Body of pancreas (tissue), 4 donors: ENCODE measurements at regions not wholly inside any gene's neighbourhood (a gene's known extent, or its start where the extent isn't known, plus 50 kb on each side); places are given as distances from the start of the nearest gene placed in this dataset.

Source experiments
- ATAC-seq: fragments of 150-250 bp; one replicate; pipeline ENCODE4 v1.9.1; 2016
- DNase-seq, 4 donors: peaks; one replicate each; pipeline ENCODE4 v3.0.0-alpha.2; 2019
- H3K27ac ChIP-seq, 4 donors: fragments of 200-600 bp; sonication (generic); 1 replicate in 3 of 4; 2 replicates in 1 of 4; pipeline versions ENCODE4 v1.5.1 to v1.6.1; 2016 to 2019; ENCODE audit warnings: mild to moderate bottlenecking in 1 of 4, mixed read lengths in 1 of 4, moderate library complexity in 1 of 4
- H3K27me3 ChIP-seq, 2 donors: fragments of 200-600 bp; sonication (generic); one replicate each; pipeline ENCODE4 v1.6.0; 2016; ENCODE audit warnings: mild to moderate bottlenecking in 1 of 2
- H3K36me3 ChIP-seq, 2 donors: fragments of 200-600 bp; sonication (generic); replicated peaks in 1 of 2; 2 replicates each; pipeline ENCODE4 v1.5.1; 2016; ENCODE audit warnings: low read depth in 2 of 2; ENCODE audit not compliant: insufficient read depth in 1 of 2
- H3K4me1 ChIP-seq: fragments of 200-600 bp; sonication (generic); one replicate; pipeline ENCODE4 v1.6.0; 2016
- H3K4me3 ChIP-seq, 2 donors: fragments of 200-600 bp; sonication (generic); 1 replicate in 1 of 2; 2 replicates in 1 of 2; pipeline ENCODE4 v1.5.1; 2016 to 2019
- H3K9me3 ChIP-seq, 3 donors: fragments of 200-600 bp; sonication (generic); 1 replicate in 2 of 3; 2 replicates in 1 of 3; pipeline ENCODE4 v1.5.1; 2016
- POLR2A ChIP-seq, 3 donors: fragments of 450-650 bp; IDR thresholded peaks; one replicate each; pipeline ENCODE4 v1.6.1; 2016; ENCODE audit warnings: antibody characterized with exemption in 3 of 3, mild to moderate bottlenecking in 2 of 3
- WGBS, 2 donors: methylation state at CpG; one replicate each; pipeline ENCODE4 v1.1.5; 2017; 5-methylcytosine and 5-hydroxymethylcytosine counted together
- intact Hi-C: fragments of 100-400 bp; cut with DNase I; formaldehyde crosslinking; loops from one replicate; pipeline ENCODE4 v1.15.1; 2023
- TF ChIP-seq, protein P1 (sequence below), 7 experiments: fragments of 450-650 bp in 4 of 7; fragments of 200-600 bp in 3 of 7; sonication (generic) in 3 of 7; IDR thresholded peaks; one replicate each; pipeline ENCODE4 v1.5.1; 2016 to 2019; ENCODE audit warnings: antibody characterized with exemption in 7 of 7

DNA sequence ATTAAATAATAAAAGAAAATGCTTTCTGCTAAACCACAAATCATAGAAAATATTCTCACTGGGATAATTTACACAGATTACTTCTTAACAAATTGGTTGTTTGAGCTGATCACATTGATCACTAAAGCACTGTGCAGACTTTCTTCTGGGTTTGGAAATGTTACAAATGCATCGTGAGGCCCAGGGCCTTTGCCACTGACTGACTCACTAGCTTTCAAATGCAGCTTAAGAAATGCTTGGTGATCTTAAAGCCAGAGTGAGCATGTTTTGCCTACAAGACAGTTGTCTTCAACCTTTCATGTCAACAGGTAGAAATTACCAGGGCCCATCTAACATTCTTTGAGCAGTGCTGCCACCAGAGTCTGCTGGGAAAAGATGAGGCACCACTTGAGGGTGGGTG, 252.3 kb upstream of the ADRA1B start:
- no peaks in the 10 kb centered on the region for H3K27me3 ChIP-seq
- H3K9me3 ChIP-seq: no peaks in the 10 kb centered on the region
- WGBS, 2 donors: 83 to 89% methylated on average over 1 of the region's 1 CpG
- H3K4me1 ChIP-seq: no peaks in the 10 kb centered on the region
- H3K4me3 ChIP-seq: no peak overlapping the region
- TF ChIP-seq, protein P1, sequence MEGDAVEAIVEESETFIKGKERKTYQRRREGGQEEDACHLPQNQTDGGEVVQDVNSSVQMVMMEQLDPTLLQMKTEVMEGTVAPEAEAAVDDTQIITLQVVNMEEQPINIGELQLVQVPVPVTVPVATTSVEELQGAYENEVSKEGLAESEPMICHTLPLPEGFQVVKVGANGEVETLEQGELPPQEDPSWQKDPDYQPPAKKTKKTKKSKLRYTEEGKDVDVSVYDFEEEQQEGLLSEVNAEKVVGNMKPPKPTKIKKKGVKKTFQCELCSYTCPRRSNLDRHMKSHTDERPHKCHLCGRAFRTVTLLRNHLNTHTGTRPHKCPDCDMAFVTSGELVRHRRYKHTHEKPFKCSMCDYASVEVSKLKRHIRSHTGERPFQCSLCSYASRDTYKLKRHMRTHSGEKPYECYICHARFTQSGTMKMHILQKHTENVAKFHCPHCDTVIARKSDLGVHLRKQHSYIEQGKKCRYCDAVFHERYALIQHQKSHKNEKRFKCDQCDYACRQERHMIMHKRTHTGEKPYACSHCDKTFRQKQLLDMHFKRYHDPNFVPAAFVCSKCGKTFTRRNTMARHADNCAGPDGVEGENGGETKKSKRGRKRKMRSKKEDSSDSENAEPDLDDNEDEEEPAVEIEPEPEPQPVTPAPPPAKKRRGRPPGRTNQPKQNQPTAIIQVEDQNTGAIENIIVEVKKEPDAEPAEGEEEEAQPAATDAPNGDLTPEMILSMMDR (IDR thresholded peaks at IDR 0.05): no peak
- no peak for TF ChIP-seq POLR2A (IDR thresholded peaks at IDR 0.05)
- H3K27ac ChIP-seq: no peak overlapping the region
- ATAC-seq: no peak
- H3K36me3 ChIP-seq: no peaks in the 10 kb centered on the region
- DNase-seq: no peak
- intact Hi-C loops: no loop called here

DNA sequence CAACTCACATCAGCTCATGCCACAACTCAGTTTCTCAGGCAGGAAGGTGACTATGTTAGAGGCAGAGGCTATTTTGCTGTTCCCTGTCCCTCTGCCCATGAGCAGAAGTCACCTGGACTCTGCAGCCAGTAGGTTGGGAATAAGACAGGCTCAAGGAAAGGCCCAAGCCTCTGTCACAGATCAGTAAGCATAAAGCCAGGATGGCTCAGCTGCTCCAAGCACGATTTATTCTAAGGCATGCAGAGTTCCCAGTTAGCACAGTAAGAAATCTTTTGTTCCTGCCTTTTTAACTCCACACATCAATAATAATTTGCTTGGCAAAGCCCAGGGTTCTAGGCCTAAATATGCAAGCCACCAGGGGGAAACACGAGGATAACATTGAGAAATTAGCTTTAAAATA, 249.0 kb upstream of the ADRA1B start:
- no peak for ATAC-seq
- H3K27me3 ChIP-seq: no peaks in the 10 kb centered on the region
- no peaks in the 10 kb centered on the region for H3K36me3 ChIP-seq
- no peaks in the 10 kb centered on the region for H3K9me3 ChIP-seq
- no peak overlapping the region for H3K4me3 ChIP-seq
- H3K4me1 ChIP-seq: no peaks in the 10 kb centered on the region
- no peak overlapping the region for H3K27ac ChIP-seq
- TF ChIP-seq, protein P1 (IDR thresholded peaks at IDR 0.05): no peak
- no peak for TF ChIP-seq POLR2A (IDR thresholded peaks at IDR 0.05)
- DNase-seq: no peak
- 27 to 60% methylated on average over 2 of the region's 2 CpGs for WGBS, 2 donors
- intact Hi-C loops: no loop called here

DNA sequence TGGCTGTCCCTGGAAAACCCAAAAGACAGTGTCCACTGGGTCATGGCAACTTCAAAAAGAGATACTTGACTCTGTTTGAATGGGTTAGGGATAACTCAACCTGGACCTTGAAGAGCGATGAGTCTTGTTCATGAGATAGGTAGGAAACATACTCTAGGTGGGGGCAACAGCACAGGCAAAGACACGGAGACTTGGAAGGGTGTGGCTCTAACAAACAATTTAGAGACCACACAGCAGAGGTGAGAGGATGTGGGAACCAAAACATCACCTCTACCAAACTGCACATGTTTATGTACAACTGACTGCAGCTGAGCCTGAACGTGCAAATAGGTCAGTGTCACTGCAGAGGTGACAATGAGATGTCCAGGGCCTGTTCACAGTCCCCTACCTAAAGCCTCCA, 247.7 kb upstream of the ADRA1B start:
- no peak overlapping the region for H3K4me3 ChIP-seq
- no peaks in the 10 kb centered on the region for H3K9me3 ChIP-seq
- no peak for ATAC-seq
- H3K27ac ChIP-seq: no peak overlapping the region
- no peaks in the 10 kb centered on the region for H3K4me1 ChIP-seq
- TF ChIP-seq, protein P1 (IDR thresholded peaks at IDR 0.05): no peak
- no peak for TF ChIP-seq POLR2A (IDR thresholded peaks at IDR 0.05)
- DNase-seq: no peak
- no peaks in the 10 kb centered on the region for H3K27me3 ChIP-seq
- 25 to 35% methylated on average over 3 of the region's 3 CpGs for WGBS, 2 donors
- intact Hi-C loops: no loop called here
- no peaks in the 10 kb centered on the region for H3K36me3 ChIP-seq

DNA sequence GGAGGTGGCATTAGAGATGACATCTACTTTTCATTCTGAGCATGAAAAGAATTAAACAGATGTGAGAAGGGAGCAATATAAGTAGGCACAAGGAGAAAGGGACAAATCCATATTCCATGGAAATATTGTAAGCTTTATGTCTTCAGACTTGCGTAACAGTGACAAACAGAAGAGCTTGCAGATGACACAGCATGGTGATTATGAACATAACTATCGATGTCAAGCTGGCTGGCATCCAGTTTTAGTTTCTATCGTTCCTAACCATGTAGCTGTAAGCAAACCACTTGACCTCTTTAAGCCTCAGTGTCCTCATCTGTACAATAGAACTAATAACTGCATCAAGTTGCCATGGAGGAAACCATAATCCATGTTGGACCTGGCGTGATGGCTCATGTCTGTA, 246.7 kb upstream of the ADRA1B start:
- 82 to 83% methylated on average over 4 of the region's 4 CpGs for WGBS, 2 donors
- H3K9me3 ChIP-seq: no peaks in the 10 kb centered on the region
- H3K27ac ChIP-seq: no peak overlapping the region
- H3K4me3 ChIP-seq: no peak overlapping the region
- TF ChIP-seq, protein P1 (IDR thresholded peaks at IDR 0.05): no peak
- no peak for TF ChIP-seq POLR2A (IDR thresholded peaks at IDR 0.05)
- no peaks in the 10 kb centered on the region for H3K4me1 ChIP-seq
- DNase-seq (no peak), ATAC-seq (no peak)
- intact Hi-C loops: no loop called here
- H3K27me3 ChIP-seq: no peaks in the 10 kb centered on the region
- no peaks in the 10 kb centered on the region for H3K36me3 ChIP-seq

DNA sequence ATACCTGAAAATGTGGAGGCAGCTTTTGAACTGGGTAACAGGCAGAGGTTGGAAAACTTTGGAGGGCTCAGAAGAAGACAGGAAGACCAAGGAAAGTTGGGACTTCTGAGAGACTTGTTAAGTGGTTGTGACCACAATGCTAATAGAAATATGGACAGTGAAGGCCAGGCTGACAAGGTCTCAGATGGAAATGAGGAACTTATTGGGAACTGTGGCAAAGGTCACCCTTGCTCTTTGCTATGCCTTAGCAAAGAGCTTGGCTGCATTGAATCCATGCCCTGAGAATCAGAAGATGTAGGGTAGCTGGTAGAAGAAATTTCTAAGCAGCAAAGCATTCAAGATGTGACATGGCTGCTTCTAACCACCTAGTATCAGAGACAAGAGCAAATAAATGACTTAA, 244.4 kb upstream of the ADRA1B start:
- TF ChIP-seq, protein P1 (IDR thresholded peaks at IDR 0.05): no peak
- TF ChIP-seq POLR2A (IDR thresholded peaks at IDR 0.05): no peak
- H3K36me3 ChIP-seq: no peaks in the 10 kb centered on the region
- H3K27me3 ChIP-seq: no peaks in the 10 kb centered on the region
- H3K27ac ChIP-seq: no peak overlapping the region
- no peaks in the 10 kb centered on the region for H3K4me1 ChIP-seq
- no peak for DNase-seq
- H3K9me3 ChIP-seq: no peaks in the 10 kb centered on the region
- no peak for ATAC-seq
- intact Hi-C loops: no loop called here
- H3K4me3 ChIP-seq: no peak overlapping the region
